ENCODE measurements at regions not wholly inside any gene's neighbourhood (a gene's known extent, or its start where the extent isn't known, plus 50 kb on each side); places are given as distances from the start of the nearest gene placed in this dataset.

DNA sequence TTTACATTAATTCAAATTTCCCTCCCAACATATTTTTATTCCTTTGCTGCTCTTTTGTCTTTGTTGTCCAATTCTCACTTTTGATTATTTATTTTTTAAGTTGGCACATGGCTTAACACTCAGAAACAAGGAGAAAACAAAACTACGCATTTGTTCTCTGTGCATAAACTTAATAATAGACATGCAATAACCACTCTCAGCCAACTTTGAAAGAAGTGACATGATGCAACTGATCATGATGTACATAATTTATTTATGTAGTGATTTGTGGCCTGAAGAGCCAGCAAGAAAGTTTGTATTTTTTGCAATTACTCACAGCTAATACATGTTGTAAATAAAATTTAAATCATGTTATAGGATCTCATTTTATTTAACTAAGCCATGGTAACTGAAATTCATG, 942.8 kb upstream of the PIK3C3 start:
- no peak for DNase-seq

DNA sequence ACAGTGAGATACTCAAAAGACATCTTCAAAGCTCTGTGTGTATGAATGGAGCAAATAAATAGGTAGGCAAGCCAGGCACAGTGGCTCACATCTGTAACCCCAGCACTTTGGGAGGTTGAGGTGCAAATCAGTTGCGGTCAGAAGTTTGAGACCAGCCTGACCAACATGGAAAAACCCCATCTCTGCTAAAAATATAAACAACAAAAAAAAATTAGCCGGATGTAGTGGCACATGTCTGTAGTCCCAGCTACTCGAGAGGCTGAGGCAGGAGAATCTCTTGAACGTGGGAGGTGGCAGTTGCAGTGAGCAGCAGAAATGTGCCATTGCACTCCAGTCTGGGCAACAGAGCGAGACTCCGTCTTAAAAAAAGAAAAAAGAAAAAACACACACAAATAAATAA, 945.1 kb upstream of the PIK3C3 start:
- no peak for DNase-seq

DNA sequence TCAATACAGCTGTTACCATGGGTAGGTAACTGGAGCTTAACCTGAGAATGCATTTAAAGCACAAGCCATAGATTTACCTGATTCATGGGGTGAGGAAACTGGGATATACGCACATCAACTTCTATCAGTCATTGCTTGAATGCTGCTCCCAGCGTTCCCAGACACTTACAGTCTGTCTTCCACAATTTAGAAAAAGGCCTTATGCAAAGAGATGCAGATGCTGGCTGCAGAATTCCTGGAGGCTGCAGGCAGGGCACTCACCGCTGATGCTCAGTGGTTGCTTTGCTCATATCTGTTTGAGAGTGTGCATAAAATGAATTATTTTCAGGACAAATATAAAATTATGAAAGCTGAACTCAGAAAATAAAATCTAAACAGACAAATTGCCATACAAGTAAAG, 950.7 kb upstream of the PIK3C3 start:
- DNase-seq: no peak

DNA sequence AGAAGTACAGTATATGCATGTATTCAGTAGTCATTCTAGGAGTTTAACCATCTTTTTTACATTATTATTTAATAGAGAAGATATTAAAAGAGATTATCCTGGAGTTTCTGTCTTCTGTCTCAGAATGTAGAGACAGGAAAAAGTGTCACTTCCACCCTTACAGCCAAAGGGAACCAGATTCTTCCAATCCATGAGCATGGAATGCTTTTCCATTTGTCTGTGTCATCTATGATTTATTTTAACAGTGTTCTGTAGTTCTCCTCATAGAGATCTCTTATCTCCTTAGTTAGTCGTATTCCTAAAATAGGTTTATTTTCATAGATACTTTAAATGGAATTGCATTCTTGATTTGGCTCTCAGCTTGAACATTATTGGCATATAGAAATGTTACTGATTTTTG, 959.5 kb upstream of the PIK3C3 start:
- DNase-seq: no peak

DNA sequence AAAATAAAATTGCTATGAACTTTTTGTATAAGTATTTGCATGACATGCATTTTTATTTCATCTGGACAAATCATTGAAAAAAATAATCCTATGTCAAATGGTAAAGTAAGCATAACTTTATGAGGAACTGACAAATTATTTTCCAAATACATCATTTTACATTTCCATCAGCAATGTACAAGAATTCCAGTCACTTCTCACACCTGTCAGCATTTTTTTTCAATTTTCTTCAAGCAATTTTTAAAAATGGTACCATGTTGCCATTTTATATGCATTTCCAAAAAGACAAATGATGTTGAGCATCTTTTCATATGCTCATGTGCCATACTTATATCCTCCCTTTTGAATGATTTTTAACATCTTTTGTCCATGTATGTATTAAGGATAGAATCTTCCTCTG, 961.7 kb upstream of the PIK3C3 start:
- DNase-seq: no peak

DNA sequence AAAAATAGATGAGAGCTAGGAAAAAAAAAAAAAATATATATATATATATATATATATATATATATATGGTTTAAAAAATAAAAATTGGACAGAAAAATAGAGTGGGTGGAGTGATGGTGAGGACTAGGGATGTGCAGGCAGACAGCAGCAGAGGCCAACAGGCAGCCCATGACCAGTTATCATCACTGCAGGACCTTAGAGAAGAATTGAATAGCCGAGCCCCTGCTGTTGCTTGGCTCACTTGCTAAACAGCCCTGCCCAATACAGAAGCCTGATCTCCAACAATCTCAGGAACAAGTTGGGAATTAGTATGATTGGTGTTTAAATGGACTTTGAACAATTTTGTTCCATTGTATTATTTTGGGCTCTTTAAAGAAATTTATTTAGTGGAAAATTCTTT, 967.5 kb upstream of the PIK3C3 start:
- no peak for DNase-seq

DNA sequence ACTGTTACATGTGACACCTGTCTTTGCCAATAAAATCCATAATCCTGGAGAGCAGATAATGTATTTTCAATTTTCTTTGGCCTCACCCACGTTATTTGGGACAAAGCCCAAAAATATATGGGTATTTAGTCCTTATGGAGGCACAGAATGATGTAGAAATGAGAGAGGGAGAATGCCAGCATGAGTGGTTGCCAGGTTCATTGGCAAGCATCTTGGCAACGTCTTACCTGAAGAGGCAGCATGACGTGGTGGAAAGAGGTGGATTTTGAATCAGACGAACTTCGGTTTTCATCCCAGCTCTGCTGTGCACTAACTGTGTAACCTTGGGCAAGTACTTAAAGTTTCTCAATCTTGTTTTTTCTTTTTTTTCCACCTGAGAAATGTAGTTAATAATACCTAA, 969.6 kb upstream of the PIK3C3 start:
- DNase-seq: no peak

DNA sequence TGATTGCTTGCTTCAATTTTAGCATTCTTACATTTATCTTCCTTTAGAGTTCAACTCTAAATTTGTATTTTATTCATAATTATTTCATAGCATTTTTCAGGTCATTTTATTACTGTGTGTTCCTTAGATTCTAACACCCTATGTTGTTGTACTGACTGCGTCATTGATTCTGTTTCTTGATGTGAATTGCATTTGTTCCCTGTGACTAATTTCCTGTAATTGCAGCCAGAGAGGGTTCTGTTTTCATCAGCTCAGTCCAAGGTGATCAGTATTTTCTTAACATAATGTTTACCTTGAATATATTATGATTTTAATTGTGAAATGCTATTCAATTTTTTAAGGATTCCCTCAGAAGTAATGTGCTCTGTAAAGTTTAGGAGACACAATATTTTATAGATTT, 970.2 kb upstream of the PIK3C3 start:
- no peak for DNase-seq

DNA sequence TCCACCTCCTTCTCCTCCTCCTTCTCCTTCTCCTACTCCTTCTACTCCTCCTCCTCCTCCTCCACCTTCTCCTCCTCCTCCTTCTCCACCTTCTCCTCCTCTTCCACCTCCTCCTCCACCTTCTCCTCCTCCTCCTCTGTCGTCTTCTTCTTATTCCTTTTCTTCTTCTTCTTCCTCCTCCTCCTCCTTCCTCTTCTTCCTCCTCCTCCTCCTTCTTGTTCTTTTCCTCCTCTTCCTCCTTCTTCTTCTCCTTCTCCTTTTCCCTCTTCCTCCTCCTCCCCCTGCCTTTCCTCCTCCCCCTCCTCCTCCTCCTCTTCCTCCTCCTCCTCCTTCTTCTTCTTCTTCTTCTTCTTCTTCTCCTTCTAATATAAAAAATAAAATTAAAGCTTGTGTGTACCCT, 971.2 kb upstream of the PIK3C3 start:
- no peak for DNase-seq

DNA sequence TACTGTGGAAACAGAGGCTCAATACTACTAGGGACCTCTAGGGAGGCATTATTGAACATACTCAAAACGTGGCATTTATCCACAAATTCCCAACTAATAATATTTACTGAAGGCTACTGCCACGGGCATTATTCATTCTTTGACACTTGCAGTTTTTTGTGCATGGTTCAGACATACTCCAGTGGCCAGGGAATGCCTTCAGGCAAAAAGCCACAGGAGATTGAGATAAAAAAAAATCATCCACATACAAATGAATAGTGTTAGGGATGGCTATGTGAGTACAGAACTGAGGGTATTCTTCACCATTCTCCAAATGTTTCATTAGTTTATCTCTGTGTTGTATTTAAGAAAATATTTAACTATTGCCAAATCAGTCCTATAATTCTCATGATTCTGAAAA, 974.9 kb upstream of the PIK3C3 start:
- DNase-seq: no peak

DNA sequence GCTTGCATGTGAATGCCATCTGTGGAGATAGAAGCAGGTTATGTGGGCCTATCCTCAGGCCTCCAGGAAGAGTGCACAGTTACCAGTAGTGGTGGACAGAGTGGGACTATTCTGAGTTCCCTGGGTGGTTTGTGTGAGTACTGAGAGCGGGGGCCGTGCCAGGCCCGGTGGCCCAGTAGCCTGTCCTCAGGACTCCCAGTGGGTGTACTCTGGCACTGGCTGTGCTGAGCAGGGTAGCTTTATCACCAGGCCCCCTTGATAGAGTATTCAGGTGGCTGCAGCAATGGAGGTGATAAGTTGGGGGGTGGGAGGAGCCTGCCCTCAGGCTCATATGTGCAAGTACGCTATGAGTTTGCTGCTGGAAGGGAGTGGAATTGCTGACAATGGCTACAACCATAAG, 979.0 kb upstream of the PIK3C3 start:
- DNase-seq: no peak

DNA sequence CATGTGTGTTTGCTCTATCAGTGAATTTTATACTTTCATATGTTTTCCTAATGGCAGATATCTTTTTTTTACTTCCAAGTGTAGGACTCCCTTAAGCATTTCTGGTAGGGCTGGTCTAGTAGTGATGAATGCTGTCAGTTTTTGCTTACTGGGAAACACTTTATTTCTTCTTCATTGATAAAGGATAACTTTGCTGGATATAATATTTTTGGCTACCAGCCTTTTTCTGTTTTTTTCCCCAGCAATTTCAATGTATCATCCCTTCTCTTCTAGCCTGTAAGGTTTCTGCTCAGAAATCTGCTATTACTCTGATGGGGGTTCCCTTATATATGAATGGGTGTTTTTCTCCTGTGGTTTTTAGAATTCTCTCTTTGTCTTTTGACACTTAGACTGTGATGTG, 980.6 kb upstream of the PIK3C3 start:
- no peak for DNase-seq

DNA sequence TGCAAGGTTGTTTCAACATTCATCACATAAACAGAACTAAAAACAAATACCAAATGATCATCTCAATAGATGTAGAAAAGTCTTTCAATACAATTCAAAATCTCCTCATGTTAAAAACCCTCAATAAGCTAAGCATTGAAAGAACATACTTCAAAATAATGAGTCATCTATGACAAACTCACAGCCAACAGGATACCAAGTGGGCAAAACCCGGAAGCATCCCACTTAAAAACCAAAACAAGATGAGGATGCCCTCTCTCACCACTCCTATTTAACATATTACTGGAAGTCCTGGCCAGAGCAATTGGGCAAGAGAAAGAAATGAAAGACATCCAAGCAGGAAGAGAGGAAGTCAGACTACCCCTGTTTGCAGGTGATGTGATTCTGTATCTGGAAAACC, 992.2 kb upstream of the PIK3C3 start:
- DNase-seq: no peak

DNA sequence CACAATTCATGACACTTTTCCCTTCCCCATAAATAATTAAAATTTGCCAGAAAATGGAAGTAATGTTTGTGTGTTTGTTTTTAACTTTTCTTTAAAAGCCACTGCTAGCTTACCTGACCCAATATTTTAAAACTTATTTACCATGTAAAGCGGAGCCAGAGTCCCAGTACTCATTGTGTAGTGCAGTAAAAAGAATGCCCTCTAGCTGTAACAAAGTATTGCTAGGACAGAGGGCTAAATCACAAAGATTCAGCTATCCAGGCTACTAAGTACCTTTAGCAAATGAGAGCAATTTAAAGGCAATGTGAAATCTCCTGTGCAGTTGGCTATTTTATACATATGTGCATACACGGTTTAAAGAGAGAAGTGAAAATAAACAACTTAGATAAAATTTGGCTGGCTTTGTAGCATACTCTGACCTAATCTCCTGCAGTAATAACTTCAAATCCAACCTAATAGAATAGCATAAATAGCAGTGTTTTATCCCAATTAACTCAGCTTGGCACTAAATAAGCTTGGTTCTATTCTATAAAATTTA, 997.4 kb upstream of the PIK3C3 start:
- DNase-seq: no peak

DNA sequence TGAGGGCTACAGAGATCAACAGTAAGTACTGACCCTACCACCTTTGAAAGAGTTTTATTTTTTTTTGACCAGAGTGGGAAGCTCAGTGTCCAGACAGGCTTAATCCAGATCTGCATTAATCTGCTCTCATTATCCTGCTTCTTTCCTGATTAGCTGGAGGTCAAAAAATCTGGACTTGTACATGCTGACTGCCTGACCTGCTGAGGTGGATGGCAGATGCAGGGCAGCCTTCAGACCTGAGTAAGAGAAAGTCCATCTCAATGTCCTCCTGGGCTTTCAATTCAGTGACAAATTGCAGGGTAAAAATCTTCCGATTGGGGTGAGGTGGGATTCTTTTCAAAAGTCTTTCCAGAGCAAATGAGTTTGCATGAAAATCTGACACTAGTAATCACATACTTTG, 998.8 kb upstream of the PIK3C3 start:
- no peak for DNase-seq

DNA sequence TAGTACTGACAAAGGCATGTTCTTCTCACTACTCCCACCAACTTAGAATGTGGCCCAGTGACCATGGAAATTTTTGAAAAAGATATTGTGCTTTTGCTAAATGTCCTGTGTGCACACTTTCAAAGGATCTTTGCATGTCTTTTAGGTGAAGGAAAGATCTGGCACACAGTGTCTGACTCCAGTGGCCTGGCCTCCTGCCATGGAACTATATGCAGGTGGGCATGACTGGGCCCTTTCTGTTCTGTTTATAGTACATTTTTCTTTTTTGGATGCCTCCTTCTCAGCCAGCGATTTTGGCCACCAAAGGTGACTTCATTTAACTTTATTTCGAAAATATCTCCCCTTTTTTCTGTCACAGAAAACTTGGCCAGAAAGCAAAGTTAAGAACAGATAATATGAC, 999.7 kb upstream of the PIK3C3 start:
- DNase-seq: no peak

DNA sequence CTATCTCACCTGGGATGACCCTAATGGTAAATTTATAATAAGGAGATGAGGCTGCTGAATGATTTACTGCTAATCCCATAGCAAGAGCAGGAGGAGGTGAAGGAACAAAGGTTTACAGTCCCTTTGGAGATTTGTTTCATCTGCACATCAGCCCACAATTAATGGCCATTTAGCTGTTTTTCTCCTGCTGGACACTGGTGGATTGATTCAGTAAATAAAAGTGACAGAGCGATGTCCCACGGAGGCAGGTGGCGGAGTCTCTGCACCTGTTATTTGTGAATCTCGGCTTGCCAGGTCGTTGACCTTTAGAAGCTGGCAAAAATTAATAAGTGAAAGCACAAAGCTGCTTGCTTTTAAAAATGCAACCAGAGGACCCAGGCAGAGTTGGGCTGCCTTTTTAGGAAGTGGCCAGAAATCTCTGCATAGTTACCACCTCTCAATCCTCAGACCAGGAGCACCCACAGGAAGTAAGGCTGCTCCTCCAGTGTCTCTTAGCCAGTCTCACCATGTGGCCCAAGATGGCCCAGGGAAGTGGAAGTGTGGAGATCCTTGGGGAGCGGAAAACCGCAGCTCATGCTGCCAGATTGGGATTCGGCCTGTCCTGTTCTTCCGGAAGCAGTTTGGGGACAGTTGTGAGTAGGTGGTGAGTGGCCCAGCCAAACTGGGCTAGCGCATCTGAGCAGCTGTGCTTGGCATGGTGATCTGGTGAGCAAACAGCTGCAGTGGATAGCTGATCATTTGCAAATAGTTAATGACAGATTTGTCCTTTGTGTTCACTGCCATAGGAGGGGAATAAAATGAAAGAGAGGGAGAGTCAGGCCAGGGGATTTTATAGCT, 1005.7 kb upstream of the PIK3C3 start:
- no peak for DNase-seq

DNA sequence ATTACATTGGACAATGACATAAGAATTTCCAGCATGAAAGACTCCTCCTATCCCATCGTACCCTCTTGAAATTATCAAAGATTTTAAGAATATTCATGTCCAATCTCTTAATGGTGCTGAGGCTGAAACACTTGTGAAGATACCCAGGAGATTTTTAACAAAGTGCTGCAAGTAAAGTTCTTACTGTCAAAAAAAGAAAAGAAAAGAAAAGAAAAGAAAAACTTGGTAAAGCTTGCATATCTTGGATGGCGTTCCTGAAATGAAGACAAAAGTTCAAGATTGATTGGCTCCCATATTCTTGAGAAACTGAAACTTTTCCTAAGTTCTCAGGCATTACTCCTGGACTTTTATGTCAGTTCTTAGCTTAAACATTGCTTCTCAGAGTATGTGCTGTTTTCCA, 1010.5 kb upstream of the PIK3C3 start:
- DNase-seq: no peak

DNA sequence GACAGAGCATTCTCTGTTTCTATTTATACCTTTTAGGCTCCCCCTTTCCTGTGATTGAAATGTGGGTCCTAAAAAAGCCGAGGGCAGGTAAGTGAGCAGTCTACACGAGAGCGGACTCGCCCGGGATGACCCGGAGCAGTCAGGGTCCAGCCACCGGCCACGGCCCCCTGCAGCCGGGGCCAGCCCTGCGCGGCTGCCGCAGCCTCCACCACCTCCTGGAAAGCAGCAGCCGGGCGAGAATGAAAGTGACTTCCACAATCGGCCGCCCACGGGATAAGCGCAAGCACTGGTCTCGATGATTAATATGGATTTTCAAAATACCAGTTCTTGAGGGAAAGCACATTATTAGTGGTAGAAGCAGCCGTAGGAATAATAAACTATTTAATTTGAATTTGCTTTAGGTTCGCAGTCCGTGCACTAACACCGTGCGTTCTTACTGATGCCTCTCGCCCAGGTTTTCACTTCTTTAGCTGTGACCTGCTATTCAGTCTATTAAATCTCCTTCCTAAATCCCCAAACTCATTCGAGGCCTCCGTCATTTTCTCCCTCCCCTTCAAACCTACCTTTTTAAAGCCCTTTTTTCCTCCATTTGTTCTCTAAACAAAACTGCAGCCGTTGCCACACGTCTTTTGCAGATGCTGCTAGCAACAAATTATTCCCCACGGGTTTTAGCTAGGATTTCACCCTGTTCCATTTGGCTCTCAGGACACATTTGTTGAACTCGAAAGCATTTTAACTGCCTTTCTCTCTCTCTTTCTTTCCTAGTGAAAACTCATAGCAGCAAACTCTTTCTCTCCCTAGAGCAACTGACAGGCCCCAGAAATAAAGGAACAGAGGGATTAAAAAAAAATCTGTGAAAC, 1015.1 kb upstream of the PIK3C3 start:
- no peak for DNase-seq

DNA sequence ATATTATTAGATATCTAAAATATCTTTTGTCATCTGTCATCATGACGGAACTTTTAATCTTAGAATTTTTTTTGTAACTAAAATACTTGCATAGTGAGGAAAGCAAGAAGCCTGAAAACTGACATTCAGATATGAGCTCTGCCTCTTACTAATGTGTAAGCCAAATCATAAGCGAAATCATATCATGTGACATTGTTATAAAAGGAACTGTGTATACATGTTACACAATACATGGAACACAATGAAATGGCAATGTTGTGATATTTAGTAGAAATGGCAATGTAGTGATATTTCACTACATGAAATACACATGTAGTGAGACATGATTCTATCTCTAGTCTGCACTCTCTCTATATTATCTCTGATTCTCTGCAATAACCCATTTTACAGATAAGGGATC, 1016.4 kb upstream of the PIK3C3 start:
- no peak for DNase-seq

DNA sequence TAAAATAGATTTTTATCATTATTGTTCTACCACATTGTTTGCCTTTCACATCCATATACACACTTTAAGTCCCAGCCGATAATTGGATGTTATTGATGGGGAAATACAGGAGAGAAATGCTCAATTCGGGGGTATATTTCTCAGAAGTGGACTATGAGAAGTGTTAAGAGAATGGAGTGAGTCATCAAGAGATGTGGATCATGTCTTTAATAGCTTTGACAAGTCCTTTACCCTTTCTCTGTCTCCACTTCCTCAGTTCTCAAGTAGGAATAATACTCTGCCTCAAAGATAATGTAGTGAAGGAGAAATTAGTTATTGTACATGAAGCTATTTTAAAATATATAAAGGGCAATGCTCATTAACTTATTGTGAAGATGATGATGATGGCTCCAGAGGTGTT, 1017.6 kb upstream of the PIK3C3 start:
- no peak for DNase-seq

DNA sequence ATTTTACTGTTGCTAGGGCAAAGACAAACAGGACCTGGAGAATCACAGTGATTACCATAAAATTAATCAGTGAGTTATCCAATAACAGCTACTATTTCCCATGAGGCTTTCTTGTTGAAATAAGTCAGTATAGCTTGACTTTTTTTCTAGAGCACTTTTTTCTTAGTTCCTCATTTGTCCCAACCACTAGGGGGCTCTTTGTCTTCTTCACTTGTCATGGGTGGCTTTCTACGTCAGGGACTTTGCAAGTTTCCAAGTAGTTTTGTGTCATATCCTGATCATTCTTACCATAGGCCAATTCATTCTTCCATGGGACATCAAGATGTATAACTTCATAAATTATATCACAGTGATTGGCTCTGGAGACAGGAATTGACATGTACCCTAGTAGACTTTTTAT, 1019.6 kb upstream of the PIK3C3 start:
- DNase-seq: no peak

DNA sequence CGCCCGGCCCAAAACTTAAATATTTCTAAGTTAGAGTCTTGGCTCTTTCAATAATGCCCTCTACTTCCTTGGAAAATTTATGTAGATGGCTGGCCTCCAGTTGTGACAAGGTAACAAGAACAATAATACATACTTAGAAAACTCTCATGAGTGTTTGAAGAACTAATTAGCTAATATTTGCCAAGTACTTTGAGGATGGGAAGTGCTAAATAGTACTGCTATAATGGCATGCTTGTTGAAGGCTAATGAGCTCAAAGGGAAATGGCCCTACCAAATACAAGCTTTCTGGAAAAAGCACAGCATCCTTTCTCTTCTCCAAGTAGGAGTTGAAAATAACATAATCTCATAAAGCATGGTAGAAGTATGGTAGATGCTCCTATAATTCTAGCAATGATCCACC, 1022.2 kb upstream of the PIK3C3 start:
- no peak for DNase-seq

DNA sequence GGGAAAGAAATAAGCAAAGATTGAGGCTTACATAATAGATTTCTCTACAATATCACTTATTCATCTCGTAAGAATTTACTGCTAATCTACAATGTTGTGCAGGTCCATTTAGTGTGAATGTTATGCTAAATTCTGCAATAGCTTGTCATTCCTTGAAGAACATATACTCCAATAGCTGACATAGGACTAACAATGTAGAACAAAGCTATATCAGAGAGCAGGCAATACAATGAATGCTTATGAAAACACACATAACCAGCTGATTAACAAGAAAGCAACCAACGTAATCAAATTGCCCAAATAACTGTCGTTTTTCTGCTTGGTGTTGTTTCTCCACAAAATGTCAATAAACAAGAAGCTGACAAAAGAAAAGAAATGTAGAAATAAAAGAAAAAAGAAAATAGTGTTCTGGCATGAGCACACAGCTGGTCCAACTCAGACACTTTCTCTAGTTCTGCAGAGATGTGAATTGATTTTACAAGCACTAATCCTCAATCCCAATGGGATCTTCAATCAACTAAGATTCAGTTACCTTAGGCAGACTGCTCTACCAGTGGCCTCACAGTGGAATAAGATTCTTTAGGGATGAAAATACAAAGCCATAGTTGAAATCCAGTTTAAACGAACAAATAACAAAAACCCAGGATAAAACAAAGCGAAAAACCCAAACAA, 1024.7 kb upstream of the PIK3C3 start:
- no peak for DNase-seq

All from CD4-positive, alpha-beta T cell treated with Interleukin-4 for 4 hours (primary cell).